ENCODE measurements at regions not wholly inside any gene's neighbourhood (a gene's known extent, or its start where the extent isn't known, plus 50 kb on each side); places are given as distances from the start of the nearest gene placed in this dataset.

DNA sequence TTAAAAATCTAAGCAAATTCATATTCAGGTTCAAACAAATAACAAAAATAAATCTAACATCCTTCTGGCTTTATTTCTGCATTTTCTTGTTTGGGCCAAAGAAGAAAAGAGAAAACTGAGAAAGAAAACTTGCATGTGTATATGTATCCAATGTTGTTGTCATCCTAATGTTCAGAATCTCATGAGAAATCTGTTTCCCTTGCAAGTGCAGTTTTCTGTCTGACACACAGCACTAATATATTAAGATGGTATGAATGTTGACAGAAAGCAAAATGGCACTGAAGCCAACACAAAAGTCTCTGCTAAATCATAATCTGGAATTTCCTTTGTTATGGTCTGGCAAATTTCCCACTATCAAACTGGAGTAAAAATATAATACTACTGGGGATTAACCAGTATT, 235.9 kb downstream of the HGF start:
- H3K27me3 ChIP-seq, result no peaks in the 10 kb centered on the region
- no peak overlapping the region for H3K27ac ChIP-seq
- intact Hi-C loops (cut with DNase I), result no loop called here
- H3K4me3 ChIP-seq, result no peak overlapping the region
- no peaks in the 10 kb centered on the region for H3K9me3 ChIP-seq
- no peaks in the 10 kb centered on the region for H3K36me3 ChIP-seq
- H3K4me1 ChIP-seq, result no peaks in the 10 kb centered on the region
- TF ChIP-seq POLR2AphosphoS5 (IDR thresholded peaks at IDR 0.05) (no peak), POLR2A (IDR thresholded peaks at IDR 0.05) (no peak), EP300 (IDR thresholded peaks at IDR 0.05) (no peak)
- TF ChIP-seq, protein P1, sequence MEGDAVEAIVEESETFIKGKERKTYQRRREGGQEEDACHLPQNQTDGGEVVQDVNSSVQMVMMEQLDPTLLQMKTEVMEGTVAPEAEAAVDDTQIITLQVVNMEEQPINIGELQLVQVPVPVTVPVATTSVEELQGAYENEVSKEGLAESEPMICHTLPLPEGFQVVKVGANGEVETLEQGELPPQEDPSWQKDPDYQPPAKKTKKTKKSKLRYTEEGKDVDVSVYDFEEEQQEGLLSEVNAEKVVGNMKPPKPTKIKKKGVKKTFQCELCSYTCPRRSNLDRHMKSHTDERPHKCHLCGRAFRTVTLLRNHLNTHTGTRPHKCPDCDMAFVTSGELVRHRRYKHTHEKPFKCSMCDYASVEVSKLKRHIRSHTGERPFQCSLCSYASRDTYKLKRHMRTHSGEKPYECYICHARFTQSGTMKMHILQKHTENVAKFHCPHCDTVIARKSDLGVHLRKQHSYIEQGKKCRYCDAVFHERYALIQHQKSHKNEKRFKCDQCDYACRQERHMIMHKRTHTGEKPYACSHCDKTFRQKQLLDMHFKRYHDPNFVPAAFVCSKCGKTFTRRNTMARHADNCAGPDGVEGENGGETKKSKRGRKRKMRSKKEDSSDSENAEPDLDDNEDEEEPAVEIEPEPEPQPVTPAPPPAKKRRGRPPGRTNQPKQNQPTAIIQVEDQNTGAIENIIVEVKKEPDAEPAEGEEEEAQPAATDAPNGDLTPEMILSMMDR (IDR thresholded peaks at IDR 0.05), result no peak
- no peak for DNase-seq

DNA sequence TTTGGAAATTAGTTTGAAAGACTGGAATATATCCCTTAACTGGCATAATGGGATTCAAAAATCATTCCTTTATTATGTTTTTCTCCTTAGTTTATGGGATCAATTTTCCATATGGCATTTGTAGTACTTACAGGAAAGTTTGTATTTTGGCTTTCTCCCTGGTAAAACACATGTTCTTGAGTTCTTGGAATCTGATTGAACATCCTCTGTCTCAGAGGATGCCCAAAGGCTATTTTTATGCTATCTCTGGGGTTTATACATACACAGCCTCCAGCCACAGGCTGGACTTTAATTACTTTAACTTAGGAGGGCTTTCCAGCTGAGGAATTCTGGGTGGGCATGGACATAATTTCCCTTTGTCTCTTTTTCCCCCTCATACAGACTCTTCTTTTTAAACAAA, 236.4 kb downstream of the HGF start:
- intact Hi-C loops (cut with DNase I), result no loop called here
- TF ChIP-seq, protein P1 (IDR thresholded peaks at IDR 0.05), result no peak
- no peak for TF ChIP-seq EP300 (IDR thresholded peaks at IDR 0.05)
- TF ChIP-seq POLR2A (IDR thresholded peaks at IDR 0.05), result no peak
- no peak for TF ChIP-seq POLR2AphosphoS5 (IDR thresholded peaks at IDR 0.05)
- no peak for DNase-seq

DNA sequence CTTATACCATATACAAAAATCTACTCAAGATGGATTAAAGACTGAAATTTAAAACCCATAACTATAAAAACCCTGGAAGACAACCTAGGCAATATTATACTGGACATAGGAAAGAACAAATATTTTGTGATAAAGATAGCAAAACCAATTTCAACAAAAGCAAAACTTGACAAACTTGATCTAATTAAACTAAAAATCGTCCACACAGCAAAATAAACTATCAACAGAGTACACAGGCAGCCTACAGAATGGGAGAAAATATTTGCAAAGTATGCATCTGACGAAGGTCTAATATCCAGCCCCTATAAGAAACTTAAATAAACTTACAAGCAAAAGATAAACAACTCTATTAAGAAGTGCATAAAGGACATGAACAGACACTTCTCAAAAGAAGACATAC, 240.1 kb downstream of the HGF start:
- TF ChIP-seq POLR2A (IDR thresholded peaks at IDR 0.05) (no peak), POLR2AphosphoS5 (IDR thresholded peaks at IDR 0.05) (no peak), EP300 (IDR thresholded peaks at IDR 0.05) (no peak)
- TF ChIP-seq, protein P1 (IDR thresholded peaks at IDR 0.05), result no peak

More for the DNA sequence above, 236.4 kb downstream of the HGF start:
- Histone ChIP-seq H3K36me3 (no peaks in the 10 kb centered on the region), H3K9me3 (no peaks in the 10 kb centered on the region), H3K4me1 (no peaks in the 10 kb centered on the region), H3K4me3 (no peak overlapping the region), H3K27ac (no peak overlapping the region), H3K27me3 (no peaks in the 10 kb centered on the region)

DNA sequence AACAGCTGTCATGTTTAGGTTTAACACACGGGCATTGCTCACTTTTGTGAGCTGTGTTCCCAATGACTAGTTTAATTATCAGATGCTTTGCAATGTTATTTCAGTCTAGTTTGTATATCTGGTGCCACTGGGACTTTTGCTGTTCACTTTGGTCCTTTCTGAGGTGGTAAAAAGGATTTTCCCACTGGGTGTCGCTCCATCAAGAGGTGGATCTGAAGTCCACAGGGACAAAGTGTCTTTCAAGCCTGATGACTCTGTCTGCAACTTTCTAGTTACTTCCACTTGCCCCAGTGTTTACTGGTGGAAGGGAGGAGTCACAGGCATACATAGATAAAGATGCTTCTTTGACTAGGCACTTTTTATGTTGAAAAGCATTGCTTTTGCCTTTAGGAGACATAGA, 242.2 kb downstream of the HGF start:
- Histone ChIP-seq H3K4me3 (no peak overlapping the region), H3K27ac (no peak overlapping the region), H3K36me3 (no peaks in the 10 kb centered on the region), H3K4me1 (no peaks in the 10 kb centered on the region), H3K9me3 (no peaks in the 10 kb centered on the region), H3K27me3 (no peaks in the 10 kb centered on the region)
- intact Hi-C loops (cut with DNase I), result no loop called here
- TF ChIP-seq, protein P1 (IDR thresholded peaks at IDR 0.05), result no peak
- TF ChIP-seq POLR2A (IDR thresholded peaks at IDR 0.05) (no peak), EP300 (IDR thresholded peaks at IDR 0.05) (no peak), POLR2AphosphoS5 (IDR thresholded peaks at IDR 0.05) (no peak)
- no peak for DNase-seq
- WGBS, 2 donors, result 62 to 83% methylated on average over 2 of the region's 2 CpGs

More for the DNA sequence above, 240.1 kb downstream of the HGF start:
- Histone ChIP-seq H3K36me3 (no peaks in the 10 kb centered on the region), H3K4me3 (no peak overlapping the region), H3K4me1 (no peaks in the 10 kb centered on the region), H3K9me3 (no peaks in the 10 kb centered on the region), H3K27ac (no peak overlapping the region), H3K27me3 (no peaks in the 10 kb centered on the region)
- WGBS, 2 donors, result 32 to 59% methylated on average over 2 of the region's 2 CpGs
- DNase-seq, result no peak
- intact Hi-C loops (cut with DNase I), result no loop called here

DNA sequence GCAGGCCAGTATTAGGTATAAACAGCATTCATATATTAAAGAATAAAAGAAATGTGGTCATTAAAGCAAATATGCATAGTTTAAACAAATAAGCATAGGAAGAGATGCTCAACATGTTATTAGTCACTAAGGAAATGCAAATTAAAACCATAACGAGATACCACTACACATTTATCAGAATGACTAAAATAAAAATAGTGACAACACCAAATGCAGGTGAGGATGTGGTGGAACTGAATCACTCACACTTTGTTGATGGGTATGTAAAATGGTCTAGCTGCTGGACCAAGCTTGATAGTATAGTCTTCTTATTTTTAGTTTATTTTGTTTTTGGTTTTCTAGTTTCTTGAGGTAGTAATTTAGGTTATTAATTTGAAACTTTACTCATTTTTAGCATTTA, 242.9 kb downstream of the HGF start:
- intact Hi-C loops (cut with DNase I), result no loop called here
- no peak for DNase-seq
- Histone ChIP-seq H3K4me1 (no peaks in the 10 kb centered on the region), H3K36me3 (no peaks in the 10 kb centered on the region), H3K27me3 (no peaks in the 10 kb centered on the region), H3K4me3 (no peak overlapping the region), H3K9me3 (no peaks in the 10 kb centered on the region), H3K27ac (no peak overlapping the region)
- TF ChIP-seq, protein P1 (IDR thresholded peaks at IDR 0.05), result no peak
- TF ChIP-seq EP300 (IDR thresholded peaks at IDR 0.05), result no peak
- TF ChIP-seq POLR2A (IDR thresholded peaks at IDR 0.05), result no peak
- no peak for TF ChIP-seq POLR2AphosphoS5 (IDR thresholded peaks at IDR 0.05)
- WGBS, 2 donors, result 61 to 68% methylated on average over 1 of the region's 1 CpG

All from sigmoid colon (tissue), 6 donors.